Liver (tissue), 3 donors: ENCODE measurements at regions not wholly inside any gene's neighbourhood (a gene's known extent, or its start where the extent isn't known, plus 50 kb on each side); places are given as distances from the start of the nearest gene placed in this dataset.

Experiments used
- ATF3 ChIP-seq: IDR thresholded peaks from 2 replicates; pipeline ENCODE4 v1.6.1; 2016; ENCODE audit warnings: antibody characterized with exemption
- CTCF ChIP-seq: fragments of 150-350 bp; IDR thresholded peaks from 2 replicates; pipeline ENCODE4 v1.5.1; 2017; ENCODE audit warnings: improper control_type of control experiment, low read depth, low read length; ENCODE audit not compliant: missing input control
- GABPA ChIP-seq, 2 donors: IDR thresholded peaks in 1 of 2; conservative IDR thresholded peaks in 1 of 2; 2 replicates each; pipeline ENCODE4 v1.6.1; 2016; ENCODE audit warnings: antibody characterized with exemption in 2 of 2, mild to moderate bottlenecking in 1 of 2, moderate library complexity in 1 of 2
- HNF4A ChIP-seq, 2 donors: conservative IDR thresholded peaks; 2 replicates each; pipeline ENCODE4 v1.6.1; 2016; ENCODE audit warnings: antibody characterized with exemption in 2 of 2, mild to moderate bottlenecking in 2 of 2
- MAX ChIP-seq: IDR thresholded peaks from 2 replicates; pipeline ENCODE4 v1.6.1; 2016; ENCODE audit warnings: antibody characterized with exemption
- YY1 ChIP-seq: IDR thresholded peaks from 2 replicates; pipeline ENCODE4 v1.6.1; 2016; ENCODE audit warnings: antibody characterized with exemption, mild to moderate bottlenecking
- donor health status: healthy.
- donor health status: healthy.

- TF ChIP-seq CTCF (no peak), HNF4A (conservative IDR thresholded peaks at IDR 0.05) (no peak), ATF3 (no peak), MAX (no peak), GABPA (IDR thresholded peaks at IDR 0.05 in 1 of 2, conservative IDR thresholded peaks at IDR 0.05 in 1 of 2) (no peak), YY1 (no peak)
Observed at GRCh38 chr1:193421487-193421886, 235.1 kb upstream of the B3GALT2 start.
